ENCODE measurements at regions not wholly inside any gene's neighbourhood (a gene's known extent, or its start where the extent isn't known, plus 50 kb on each side); places are given as distances from the start of the nearest gene placed in this dataset.

GRCh38 chr15:47602121-47602520 is 115.2 kb upstream of the SEMA6D start:
- no peak for TF ChIP-seq CTCF (IDR thresholded peaks at IDR 0.05; ENCODE audit: low read depth, low read length)
- no peak overlapping the region for H3K4me3 ChIP-seq (ENCODE audit: low read depth, low read length)

- no peak for TF ChIP-seq CTCF (IDR thresholded peaks at IDR 0.05; ENCODE audit: low read depth, low read length)
Measured at GRCh38 chr15:47603026-47603425, 114.3 kb upstream of the SEMA6D start.

GRCh38 chr15:47607695-47608094 is 109.6 kb upstream of the SEMA6D start:
- no peak for TF ChIP-seq CTCF (IDR thresholded peaks at IDR 0.05; ENCODE audit: low read depth, low read length)
- H3K4me3 ChIP-seq (ENCODE audit: low read depth, low read length): no peak overlapping the region

More at GRCh38 chr15:47603026-47603425, 114.3 kb upstream of the SEMA6D start:
- H3K4me3 ChIP-seq (ENCODE audit: low read depth, low read length): no peak overlapping the region

- TF ChIP-seq CTCF (IDR thresholded peaks at IDR 0.05; ENCODE audit: low read depth, low read length): no peak
- no peak overlapping the region for H3K4me3 ChIP-seq (ENCODE audit: low read depth, low read length)
Measured at GRCh38 chr15:47609693-47610092, 107.6 kb upstream of the SEMA6D start.

GRCh38 chr15:47610736-47611135 is 106.6 kb upstream of the SEMA6D start:
- TF ChIP-seq CTCF (IDR thresholded peaks at IDR 0.05; ENCODE audit: low read depth, low read length): no peak
- H3K4me3 ChIP-seq (ENCODE audit: low read depth, low read length): no peak overlapping the region

- TF ChIP-seq CTCF (IDR thresholded peaks at IDR 0.05; ENCODE audit: low read depth, low read length): no peak
- no peak overlapping the region for H3K4me3 ChIP-seq (ENCODE audit: low read depth, low read length)
Measured at GRCh38 chr15:47614360-47615011, 102.8 kb upstream of the SEMA6D start.

GRCh38 chr15:47616876-47617275 is 100.4 kb upstream of the SEMA6D start:
- no peak for TF ChIP-seq CTCF (IDR thresholded peaks at IDR 0.05; ENCODE audit: low read depth, low read length)
- H3K4me3 ChIP-seq (ENCODE audit: low read depth, low read length): no peak overlapping the region

Data from WI38 (cell line).